ENCODE measurements at regions not wholly inside any gene's neighbourhood (a gene's known extent, or its start where the extent isn't known, plus 50 kb on each side); places are given as distances from the start of the nearest gene placed in this dataset.

- TF ChIP-seq, protein P1, sequence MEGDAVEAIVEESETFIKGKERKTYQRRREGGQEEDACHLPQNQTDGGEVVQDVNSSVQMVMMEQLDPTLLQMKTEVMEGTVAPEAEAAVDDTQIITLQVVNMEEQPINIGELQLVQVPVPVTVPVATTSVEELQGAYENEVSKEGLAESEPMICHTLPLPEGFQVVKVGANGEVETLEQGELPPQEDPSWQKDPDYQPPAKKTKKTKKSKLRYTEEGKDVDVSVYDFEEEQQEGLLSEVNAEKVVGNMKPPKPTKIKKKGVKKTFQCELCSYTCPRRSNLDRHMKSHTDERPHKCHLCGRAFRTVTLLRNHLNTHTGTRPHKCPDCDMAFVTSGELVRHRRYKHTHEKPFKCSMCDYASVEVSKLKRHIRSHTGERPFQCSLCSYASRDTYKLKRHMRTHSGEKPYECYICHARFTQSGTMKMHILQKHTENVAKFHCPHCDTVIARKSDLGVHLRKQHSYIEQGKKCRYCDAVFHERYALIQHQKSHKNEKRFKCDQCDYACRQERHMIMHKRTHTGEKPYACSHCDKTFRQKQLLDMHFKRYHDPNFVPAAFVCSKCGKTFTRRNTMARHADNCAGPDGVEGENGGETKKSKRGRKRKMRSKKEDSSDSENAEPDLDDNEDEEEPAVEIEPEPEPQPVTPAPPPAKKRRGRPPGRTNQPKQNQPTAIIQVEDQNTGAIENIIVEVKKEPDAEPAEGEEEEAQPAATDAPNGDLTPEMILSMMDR (conservative IDR thresholded peaks at IDR 0.05 in 1 of 2, IDR thresholded peaks at IDR 0.05 in 1 of 2; ENCODE audit: extremely low read depth in 1 of 2, insufficient read depth in 1 of 2, low read depth in 1 of 2, low read length in 2 of 2), result no peak
- TF ChIP-seq EZH2 (IDR thresholded peaks at IDR 0.05; ENCODE audit: borderline replicate concordance, low read length), result no peak
These were observed 124.1 kb upstream of the SLIT2 start for GRCh38 chr4:20127626-20128025.
